GM21515 (cell line): ENCODE measurements at regions not wholly inside any gene's neighbourhood (a gene's known extent, or its start where the extent isn't known, plus 50 kb on each side); places are given as distances from the start of the nearest gene placed in this dataset.
"Not testable (repeated sequence)": the region's sequence is repeated elsewhere in the genome, so short reads cannot be mapped to it uniquely, and the experiment has no call there.

Experiments used
- ATAC-seq: cut with Tn5 transposase; IDR thresholded peaks from one replicate; pipeline ENCODE4 v1.9.1; 2021; ENCODE audit not compliant: unreplicated experiment

DNA sequence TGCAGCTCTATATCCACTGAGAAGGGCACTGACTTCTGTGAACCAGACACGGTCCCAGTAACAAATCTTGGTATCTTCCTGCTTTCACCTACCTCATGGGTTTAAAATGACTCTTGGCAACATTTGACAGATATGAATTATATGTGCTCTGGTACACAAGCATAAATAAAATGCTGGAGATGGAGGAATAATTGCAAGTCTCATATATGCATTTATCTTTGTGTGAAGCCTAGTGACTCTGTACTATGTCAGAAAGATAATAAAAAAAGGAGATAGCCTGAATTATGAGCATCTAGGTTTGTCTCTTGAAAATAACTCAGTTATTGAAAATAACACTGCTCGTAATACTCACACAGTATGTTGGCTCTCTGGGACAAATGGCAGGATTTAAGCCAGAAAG is 167.1 kb upstream of the CRBN start:
- no peak for ATAC-seq

DNA sequence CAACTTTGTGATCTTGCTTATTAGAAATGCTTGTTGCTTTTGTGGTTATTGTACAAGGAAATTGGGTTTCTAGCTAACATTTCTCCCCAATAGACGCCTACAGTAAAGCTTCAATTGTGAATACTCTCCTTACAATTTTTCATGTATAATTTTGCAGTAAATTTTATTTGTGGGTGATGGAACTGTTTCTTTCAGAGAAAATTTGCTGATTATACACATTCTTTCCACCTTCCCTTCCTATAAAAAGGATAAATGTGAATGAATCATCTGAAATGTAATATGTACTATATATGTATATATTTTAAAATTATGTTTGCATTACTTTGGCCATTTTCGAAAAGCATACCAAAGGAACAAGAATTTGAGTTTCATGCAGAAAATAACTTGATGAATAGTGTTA is 162.7 kb upstream of the CRBN start:
- ATAC-seq = no peak

DNA sequence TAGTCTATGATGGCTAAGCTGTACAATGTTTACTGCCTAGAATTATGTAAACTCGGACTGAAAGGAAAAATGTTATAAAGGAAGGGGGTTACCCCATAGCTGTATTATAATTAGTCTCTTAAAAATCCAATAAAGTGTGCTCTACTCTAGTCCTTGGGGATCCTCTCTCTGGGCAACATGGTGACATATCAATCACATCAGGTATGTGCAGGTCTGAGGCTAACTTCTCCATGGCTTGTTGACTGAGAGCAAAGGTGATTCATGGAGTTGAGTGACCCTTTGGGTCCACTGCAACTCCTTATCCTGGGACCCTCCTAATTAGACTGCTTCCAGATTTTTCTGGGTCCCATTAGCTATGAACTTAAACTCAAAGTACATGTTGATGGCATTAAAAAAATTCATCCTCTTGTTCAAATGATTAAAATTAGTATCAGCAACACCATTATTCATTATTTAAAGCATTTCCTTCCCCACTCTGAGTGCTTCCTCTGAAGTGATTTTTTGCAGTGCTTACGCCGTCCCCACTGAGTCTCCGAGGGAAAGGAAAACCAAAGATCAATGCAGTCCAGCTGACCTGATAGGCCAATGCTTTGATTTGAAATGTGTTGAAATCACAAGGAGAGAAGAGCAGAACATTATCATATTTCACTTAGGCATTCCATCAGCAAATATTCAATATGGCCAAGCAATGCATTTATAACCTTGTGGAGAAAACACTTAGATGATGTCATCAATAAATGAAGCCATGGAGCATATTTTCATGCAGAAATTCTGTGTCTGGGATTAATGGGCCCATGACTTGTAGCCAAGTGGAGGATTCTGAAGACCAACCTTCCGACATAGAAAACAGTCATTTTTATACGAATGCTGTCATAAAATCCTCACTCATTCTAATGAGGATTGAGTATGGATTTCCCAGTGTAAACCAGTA is 161.7 kb upstream of the CRBN start:
- no peak for ATAC-seq

DNA sequence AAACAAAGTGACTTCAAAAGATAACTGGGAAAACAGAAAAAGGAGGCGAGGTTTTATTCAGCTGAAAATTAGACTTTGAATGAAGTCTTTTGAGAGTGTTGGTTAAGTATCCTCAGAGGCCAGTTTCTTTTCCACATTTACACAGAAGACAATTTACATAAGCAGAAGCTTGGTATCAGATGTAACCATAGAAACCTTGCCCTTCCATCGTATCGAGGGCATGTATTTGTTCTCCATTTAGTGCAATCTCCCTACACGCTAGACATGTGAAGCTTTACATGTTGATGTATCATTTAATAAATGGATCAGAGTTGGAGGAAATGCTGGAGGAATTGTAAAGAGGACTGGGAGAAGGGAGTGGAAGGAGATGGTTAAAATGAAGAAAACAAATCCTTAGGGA is 161.0 kb upstream of the CRBN start:
- no peak for ATAC-seq

DNA sequence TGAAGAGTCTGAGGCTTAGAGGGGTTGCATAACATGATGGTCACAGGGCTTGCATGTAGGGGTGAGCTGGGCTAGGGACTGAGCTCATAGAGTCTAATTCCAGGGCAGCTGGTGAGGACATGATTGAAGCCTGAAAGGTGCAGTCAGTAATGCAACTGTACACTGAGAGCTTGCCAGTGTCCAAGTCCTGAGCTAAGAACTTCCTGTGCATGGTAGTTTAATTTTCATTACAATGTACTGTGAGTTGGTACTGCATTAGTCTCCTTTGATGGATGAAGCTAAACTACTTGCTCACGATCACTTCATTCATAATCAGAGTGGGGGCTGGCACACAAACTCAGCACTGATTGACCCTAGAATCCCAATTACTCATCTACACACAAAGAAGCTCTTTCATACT is 156.4 kb upstream of the CRBN start:
- no peak for ATAC-seq

DNA sequence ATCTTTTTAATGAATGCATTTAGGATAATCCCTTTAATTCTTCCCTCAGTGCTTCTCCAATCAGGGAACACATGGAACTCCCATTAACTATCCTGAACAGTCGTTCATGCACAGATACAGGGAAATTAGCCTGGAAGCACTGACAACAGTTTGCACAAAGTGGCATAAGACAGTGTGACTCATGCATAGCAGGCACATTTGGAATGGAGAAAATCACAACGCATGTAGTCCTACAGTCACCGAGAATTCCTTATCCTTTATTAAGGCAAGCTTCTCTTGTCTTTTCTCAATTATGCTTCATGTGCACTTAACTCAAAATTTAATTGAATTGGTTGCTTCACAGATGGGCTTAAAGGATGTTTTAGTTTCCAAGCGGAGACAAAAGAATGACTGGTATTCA is 155.0 kb upstream of the CRBN start:
- ATAC-seq = no peak

DNA sequence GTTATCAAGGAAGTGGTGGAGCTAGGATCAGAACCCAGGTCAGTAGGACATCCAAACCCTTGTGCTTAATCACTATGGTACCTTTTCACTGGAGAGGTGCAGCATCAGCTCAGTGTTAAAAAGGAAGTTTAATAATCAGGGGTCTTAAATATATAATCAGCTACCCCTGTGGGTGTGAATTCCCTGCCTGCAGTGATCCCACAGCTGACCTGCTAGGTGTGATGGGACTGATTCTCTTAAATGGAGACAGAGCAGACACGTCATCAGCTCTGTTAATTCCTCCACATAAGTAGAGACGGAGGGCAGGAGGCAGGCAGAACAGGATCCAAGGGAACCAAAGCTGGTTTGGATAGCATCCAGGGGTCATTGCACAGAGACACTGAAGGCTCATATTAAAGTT is 154.1 kb upstream of the CRBN start:
- no peak for ATAC-seq

DNA sequence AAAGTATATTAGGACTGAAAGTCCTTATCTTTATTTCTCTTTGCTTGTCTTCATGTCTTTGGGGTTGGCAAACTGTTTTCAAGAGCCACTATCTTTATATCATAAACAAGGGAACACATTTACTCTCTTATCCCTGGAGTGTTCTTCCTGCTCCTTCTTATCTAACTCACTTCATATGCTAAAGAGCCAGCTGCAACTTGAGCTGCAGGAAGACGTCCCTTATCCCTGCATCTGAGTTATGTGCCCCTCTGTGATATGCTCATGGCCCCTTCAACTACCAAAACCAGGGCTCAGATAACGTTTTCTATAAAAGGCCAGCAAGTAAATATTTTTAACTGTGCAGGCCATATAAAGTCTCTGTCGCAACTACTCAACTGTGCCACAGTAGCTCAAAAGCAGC is 137.0 kb upstream of the CRBN start:
- ATAC-seq = no peak

DNA sequence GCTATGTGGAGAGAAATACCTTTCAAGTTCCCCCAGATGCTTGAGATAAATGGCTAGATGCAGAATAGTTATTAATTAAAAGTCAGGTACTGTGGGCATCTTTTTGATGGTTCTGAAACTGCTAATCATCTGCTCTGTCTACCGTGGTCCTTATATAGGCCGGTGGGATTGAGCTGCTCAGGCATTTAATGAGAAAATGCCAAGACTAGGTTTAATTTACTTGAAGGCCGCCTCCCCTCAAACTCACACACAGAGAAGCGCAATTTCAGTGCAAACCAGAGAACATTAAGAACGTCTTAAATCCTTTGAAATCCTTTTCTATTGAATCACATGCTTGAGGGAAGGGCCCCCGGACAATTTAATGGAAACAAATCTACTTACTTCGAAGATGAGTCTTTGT is 136.4 kb upstream of the CRBN start:
- no peak for ATAC-seq

DNA sequence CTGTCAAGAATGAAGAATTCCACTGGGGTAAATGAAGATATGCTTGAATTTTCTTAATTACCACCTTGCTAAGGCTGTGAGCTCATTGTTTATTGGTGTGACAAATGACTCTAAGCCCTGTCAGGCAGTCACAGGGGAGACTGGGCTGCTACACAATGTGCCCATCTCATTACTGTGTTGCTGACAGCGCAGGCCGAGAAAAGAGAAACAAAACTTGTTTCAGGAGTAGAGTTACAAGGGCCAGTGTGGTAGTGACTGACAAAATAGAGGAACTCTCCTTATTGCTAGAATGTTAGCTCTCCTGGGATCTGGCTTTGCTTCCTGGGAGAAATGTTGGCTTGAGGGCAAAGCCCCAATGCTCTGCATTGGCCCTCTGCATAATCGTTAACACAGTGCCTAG is 130.4 kb upstream of the CRBN start:
- ATAC-seq = no peak

DNA sequence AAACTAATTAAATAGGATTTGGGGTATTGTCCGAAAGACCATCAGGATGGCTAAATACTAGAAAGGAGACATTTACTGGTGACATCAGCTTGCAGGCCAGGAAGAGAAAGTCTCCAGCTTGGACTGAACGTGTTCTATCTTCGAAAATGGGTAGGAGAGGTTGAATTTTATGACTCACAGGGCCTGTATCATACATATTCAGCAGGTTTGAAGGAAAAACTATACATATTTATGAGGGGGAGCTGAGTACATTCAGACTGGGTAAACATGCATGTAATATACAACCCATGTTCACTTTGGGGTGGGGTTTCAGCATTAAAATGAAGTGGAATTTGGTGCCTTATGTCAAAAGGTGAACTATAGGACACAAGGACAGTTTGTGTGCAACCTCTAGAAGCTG is 129.3 kb upstream of the CRBN start:
- ATAC-seq = no peak

DNA sequence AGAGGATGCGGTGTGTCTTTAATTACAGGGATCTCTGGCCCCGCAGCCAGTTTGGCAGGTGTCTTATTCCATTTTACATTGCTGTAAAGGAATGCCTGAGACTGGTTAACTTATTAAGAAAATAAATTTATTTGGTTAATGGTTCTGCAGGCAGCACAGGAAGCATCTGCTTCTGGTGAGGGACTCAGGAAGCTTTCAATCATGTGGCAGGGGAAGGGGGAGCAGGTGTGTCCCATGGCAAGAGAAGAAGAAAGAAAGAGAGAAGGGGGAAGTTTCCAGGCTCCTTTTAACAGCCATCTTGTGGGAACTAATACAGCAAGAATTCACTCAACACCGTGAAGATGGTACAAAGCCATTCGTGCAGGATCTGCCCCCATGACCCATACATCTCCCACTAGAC is 128.0 kb upstream of the CRBN start:
- no peak for ATAC-seq

DNA sequence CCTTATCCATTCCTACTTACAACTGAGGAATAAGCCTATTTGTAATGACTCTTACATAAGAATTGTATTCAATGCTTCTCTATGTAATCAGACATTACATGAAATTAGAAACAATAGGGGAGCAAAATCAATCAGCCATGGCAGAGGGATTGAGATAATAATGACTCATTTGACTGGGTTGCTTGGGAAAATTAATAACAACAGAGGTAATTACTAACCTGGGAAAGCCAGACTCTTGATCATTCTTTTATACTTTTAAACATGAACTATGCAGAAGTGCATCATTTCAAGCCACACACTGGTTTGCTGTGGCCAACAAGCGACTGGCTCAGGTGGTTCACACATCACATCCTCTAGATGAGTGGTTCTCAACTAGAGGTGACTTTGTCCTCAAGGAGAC is 126.3 kb upstream of the CRBN start:
- no peak for ATAC-seq

DNA sequence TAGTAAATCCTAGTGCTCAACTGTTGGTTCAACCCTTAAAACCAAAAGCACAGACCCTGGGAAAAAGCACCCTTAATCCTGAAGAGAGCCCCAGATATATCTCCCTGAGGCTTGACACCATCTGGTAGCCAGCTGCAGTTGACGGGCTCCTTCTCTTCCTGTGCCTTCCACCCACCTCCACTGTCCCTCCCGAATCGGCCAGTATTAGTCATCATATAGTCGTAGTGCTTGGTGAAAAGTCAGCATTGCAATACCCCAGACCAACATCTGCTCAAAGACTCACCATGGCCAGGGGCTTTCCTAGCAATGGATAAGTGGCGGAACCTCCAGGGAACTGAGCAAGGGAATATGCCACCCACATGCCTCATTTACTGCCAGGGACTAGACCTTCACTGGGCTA is 125.6 kb upstream of the CRBN start:
- ATAC-seq = no peak

DNA sequence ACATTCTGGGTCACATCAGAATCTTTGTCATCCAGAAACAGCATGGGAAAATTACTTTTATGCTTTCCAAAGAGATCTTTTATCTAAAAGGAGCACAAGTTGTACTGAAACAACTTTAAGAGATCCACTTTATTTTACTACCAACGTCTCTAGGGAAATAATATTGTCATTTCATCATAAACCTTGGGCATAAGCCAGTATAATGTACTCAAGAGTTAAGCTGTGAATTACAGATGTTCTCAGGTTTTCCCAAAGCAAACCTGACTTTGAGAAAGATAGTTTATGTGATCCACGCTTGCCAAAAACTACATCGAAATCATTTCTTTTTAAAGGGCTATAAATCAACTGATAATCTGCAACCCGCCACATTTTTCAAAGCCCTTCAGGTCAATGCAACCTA is 124.1 kb upstream of the CRBN start:
- no peak for ATAC-seq

DNA sequence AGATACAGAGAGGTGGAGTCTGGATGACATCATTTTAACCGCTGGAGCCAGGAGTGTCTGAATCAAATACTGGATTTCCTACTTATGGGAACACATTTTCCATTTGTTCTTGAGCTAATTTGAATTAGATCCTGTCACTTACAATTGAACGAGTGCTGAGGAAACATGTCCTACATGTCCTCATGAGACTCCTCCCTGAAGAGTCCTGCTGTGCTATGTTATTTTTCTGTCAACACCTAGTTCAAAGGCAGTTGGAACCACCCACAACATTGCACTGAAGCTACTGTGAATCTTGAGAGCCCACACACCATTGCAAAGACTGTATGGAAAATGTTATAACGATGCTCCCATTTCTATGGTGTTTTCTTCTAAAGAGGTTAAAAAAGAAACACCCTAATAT is 123.5 kb upstream of the CRBN start:
- no peak for ATAC-seq

DNA sequence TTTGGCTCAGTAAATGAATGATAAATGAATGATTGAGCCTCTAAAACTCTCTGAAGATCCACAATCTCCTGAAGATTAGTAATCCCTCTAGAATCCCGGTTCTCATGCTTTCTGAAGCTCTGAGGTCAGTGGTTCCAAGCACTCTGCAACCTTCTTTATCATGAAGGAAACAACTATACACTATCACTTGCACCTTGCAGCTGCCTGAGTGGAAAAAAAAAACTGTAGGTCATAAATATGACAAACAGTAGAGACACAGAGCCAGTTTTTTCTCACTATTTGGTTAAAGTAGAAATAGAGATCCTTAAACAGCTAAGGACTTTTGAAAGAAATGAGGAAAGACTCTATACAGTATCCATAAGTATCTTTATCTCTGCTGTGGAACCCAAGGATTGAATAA is 122.0 kb upstream of the CRBN start:
- ATAC-seq = no peak

DNA sequence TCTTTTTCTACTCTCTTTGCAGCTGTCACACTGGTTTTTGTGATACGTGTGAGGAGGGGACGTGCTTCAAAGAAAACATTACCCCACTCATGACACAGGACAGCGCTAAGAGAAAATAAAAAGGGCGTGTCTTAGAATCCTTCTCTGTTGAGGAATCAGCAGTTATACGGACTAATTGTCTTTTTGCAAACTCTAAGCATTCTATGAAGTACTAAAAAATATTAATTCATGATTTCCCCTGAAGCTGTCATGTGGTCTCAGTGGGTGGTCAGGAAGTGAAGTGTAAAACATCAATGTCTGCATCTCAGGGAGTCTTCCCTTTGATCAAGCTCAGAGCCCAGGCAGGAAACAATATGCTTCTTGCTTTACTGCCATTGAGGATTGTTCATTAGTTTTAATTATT is 117.5 kb upstream of the CRBN start:
- ATAC-seq = no peak

DNA sequence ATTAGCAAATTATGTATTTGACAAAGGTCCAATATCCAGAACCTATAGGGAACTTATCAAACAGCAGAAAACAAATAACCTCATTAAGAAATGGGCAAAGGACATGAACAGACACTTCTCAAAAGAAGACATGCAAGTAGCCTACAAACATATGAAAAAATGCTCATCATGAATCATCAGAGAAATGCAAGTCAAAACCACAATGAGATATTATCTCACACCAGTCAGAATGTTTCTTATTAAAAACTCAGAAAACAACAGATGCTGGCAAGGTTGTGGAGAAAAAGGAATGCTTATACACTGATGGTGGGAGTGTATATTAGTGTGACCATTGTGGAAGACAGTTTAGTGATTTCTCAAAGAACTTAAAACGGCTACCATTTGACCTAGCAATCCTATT is 116.1 kb upstream of the CRBN start:
- no peak for ATAC-seq

DNA sequence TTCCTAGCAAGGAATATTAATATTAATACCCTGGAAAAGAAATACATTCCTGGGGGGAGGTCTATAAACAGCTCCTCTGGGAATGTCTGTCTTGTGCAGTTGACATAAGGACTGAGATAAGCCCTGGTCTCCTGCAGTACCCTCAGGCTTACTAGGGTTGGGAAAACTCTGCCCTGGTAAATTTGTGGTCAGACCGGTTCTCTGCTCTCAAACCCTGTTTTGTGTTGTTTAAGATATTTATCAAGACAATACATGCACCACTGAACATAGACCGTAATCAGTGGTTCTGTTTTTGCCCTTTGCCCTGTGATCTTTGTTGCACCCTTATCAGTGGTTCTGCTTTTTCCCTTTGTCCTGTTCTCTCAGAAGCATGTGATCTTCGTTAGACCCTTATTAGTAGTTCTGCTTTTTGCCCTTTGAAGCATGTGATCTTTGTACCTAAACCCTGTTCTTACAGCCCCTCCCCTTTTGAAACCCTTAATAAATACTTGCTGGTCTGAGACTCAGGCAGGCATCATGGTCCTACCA is 112.3 kb upstream of the CRBN start:
- not testable (repeated sequence) for ATAC-seq

DNA sequence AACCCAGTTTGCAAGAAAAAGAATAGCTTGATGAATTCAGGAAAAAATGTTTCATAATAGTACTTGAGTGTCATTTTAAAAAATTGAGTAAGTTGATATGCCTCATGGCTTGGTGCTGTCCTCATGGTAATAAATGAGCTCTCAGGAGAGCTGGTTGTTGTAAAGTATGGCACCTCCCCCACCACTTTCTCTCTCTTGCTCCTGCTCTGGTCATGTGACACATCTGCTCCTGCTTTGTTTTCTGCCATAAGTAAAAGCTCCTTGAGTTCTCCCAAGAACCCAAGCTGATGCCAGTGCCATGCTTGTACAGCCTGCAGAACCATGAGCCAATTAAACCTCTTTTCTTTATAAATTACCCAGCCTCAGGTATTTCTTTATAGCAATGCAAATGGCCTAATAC is 108.8 kb upstream of the CRBN start:
- ATAC-seq = no peak

DNA sequence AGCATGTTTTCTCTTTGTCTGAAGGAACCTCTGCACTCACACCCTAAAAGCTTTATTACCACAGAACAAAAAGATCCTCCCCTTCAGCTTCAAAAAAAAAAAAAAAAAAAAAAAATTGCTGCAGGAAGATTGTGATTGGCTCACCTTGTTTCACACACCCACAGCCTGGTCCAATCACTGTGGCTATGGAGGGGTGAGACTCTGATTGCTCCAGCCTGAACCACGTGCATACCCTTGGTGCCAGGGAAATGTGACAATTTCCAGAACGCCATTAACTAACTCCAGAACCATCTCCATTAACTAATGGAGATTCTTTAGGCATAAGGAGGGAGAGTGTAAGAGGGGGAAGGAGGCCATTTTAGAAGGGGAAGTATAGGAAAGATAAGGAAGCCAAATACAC is 106.5 kb upstream of the CRBN start:
- ATAC-seq = no peak

DNA sequence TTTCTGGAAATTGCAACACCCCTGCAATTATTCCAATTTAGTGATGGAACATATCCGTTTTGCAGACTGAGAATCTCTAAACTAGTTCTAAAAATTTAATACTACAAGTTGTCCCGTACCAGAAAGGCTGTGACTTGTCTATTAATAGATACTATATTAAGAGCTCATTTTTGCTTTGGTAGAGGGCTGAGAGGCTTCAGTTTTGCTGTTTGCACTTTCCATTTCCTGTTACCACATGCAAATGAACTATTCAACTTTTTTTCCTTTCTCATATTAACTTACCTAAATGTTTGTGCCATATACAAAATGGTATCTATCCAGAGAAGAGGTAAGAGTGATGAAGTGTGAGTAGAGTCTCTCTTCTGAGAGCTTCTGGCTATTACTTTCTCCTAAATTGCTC is 101.5 kb upstream of the CRBN start:
- ATAC-seq = no peak
